ENCODE measurements at regions not wholly inside any gene's neighbourhood (a gene's known extent, or its start where the extent isn't known, plus 50 kb on each side); places are given as distances from the start of the nearest gene placed in this dataset.

- no peak for TF ChIP-seq EZH2 (IDR thresholded peaks at IDR 0.05; ENCODE audit: insufficient read depth, poor library complexity, severe bottlenecking)
- TF ChIP-seq EZH2phosphoT487 (IDR thresholded peaks at IDR 0.05; ENCODE audit: insufficient read depth, low read depth) = no peak
Measured at GRCh38 chr6:3571250-3571681, 114.4 kb upstream of the SLC22A23 start.

Data from GM23248 (cell line).